HFF-Myc (cell line): ENCODE measurements at regions not wholly inside any gene's neighbourhood (a gene's known extent, or its start where the extent isn't known, plus 50 kb on each side); places are given as distances from the start of the nearest gene placed in this dataset.

Experiments used
- DNase-seq: peaks from one replicate; pipeline ENCODE4 v3.0.0-alpha.2; 2011; ENCODE audit warnings: low read depth; ENCODE audit errors: extremely low read depth
- H3K4me3 ChIP-seq: replicated peaks from 2 replicates; pipeline ENCODE4 v1.5.1; 2011; ENCODE audit warnings: low read depth, mild to moderate bottlenecking, control low read depth, low read length
- TF ChIP-seq, protein P1 (sequence below): IDR thresholded peaks from 2 replicates; pipeline ENCODE4 v1.5.1; 2012; ENCODE audit warnings: mild to moderate bottlenecking, low read depth, low read length, control low read depth; ENCODE audit errors: missing control alignments

DNA sequence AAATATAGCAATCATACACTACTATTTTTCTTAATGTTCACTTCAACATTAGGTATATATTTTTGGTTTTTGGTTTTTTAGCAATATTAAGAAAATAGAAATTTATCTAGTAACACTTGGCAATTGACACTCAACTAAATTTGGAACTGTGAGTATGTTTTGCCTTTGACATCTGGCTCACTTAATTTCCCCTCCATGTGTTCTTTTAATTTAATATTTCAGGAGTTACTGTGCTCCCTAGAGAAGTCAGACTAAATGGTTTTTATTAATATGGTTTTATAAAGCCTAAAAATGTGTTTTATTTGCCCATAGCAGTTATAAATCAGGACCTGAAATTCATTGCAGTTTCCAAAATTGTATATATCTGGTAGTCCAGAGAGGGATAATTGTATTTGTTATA lies 175.3 kb upstream of the AVPR1A start:
- TF ChIP-seq, protein P1, sequence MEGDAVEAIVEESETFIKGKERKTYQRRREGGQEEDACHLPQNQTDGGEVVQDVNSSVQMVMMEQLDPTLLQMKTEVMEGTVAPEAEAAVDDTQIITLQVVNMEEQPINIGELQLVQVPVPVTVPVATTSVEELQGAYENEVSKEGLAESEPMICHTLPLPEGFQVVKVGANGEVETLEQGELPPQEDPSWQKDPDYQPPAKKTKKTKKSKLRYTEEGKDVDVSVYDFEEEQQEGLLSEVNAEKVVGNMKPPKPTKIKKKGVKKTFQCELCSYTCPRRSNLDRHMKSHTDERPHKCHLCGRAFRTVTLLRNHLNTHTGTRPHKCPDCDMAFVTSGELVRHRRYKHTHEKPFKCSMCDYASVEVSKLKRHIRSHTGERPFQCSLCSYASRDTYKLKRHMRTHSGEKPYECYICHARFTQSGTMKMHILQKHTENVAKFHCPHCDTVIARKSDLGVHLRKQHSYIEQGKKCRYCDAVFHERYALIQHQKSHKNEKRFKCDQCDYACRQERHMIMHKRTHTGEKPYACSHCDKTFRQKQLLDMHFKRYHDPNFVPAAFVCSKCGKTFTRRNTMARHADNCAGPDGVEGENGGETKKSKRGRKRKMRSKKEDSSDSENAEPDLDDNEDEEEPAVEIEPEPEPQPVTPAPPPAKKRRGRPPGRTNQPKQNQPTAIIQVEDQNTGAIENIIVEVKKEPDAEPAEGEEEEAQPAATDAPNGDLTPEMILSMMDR = no peak

DNA sequence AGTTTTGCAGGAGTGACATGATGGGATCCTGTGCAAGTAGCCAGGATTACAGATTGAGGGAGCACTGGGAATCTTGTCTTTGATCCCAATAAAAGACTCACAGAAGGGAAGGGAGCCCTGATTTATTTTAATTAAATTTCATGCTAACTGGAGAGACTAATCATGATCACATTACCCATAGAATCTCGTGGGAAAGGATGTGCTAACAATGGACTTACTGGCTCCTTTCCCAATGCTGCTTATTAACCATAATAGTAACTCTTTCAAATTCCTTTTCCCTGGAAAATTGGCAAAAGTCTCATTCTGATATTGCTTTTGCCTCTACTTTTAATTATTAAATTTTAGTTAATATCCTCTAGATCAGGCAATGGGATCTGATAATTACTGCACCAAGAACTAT lies 174.8 kb upstream of the AVPR1A start:
- TF ChIP-seq, protein P1 = no peak
- H3K4me3 ChIP-seq = no peak overlapping the region
- no peak for DNase-seq

More for the DNA sequence above, 175.3 kb upstream of the AVPR1A start:
- no peak for DNase-seq
- H3K4me3 ChIP-seq = no peak overlapping the region

DNA sequence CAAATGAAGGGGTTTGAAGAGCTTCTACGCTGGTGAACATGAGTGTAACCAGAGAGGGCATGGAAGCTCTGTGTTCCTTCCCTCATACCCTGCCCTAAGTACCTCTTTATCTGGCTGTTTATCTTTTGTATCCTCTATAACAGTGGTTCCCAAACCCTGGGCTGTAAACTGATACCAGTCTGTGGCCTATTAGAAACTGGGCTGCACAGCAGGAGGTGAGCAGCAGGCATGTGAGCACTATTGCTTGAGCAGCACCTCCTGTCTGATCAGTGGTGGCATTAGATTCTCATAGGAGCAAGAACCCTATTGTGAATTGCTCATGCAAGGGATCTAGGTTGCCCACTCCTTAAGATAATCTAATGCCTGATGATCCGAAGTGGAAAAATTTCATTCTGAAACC lies 172.9 kb upstream of the AVPR1A start:
- TF ChIP-seq, protein P1 = no peak
- H3K4me3 ChIP-seq = no peak overlapping the region
- DNase-seq = no peak

DNA sequence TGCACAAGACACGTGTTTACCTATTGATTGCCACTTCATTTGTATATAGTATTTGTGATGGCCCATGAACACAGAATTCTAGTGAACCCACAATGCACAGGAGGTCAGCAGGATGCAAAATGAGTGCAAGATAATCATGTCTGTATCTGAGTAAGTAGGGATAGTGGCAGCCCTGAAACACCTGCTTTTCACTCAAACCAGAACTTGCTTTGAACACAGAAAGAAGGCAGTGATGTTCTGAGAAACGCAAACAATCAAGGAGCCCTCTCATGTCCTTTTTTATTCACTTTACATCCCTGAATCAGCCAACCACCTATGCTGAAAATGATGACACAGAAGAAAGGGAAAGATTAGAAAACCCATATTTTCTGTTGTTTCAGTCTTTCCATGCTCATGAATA lies 170.4 kb upstream of the AVPR1A start:
- no peak overlapping the region for H3K4me3 ChIP-seq
- TF ChIP-seq, protein P1 = no peak

DNA sequence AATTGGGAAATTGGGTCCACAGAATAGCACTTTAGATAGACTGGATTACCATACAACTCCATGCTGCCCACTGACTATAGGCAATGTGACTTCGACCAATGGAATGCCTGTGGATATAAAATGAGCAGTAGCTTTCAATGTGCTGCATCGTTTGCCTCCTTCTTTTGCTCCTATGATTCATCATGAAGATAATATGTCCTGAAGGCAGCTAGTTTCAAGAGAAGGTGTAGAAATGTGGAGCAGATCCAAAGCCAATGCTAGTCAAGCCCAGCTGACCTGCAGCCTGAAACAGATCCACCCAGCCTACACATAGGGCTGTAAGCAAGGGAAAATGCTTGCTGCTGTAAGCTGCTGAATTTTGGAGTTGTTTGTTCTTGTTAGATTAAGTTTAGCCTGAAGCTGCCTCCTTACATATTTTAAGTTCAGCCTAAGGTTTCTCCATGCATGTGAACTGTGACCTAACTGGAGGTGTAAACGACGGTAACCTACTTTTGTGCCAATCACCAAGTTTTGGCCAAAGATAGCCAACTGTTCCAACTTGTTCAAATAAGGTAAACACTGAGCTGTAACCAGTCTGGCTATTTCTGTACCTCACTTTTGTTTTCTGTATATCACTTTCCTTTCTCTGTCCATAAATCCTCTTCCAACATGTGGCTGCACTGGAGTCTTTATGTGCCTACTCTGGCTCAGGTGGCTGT lies 169.1 kb upstream of the AVPR1A start:
- TF ChIP-seq, protein P1 = no peak
- no peak overlapping the region for H3K4me3 ChIP-seq
- no peak for DNase-seq

More for the DNA sequence above, 170.4 kb upstream of the AVPR1A start:
- DNase-seq = no peak

DNA sequence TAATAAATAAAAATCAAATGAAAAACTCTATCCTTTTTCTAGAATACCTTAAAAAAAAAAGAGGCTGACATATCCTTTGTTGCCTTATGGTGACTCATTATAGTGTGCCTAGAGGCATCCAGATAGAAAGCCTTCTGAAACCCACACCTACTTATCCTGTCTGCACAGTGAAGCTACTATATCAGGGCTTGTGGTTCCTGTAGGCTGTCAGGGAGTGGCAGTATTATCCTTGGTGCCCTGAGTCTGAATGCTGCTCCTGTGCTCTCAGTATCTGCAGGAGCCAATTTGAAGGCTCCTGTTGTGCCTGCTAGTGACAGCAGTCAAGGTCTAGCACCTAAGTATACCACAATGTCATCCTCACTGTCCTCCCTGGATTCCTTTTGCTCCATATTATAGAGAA lies 168.4 kb upstream of the AVPR1A start:
- H3K4me3 ChIP-seq = no peak overlapping the region
- peak; percentile 25 for DNase-seq

More for the DNA sequence above, 168.4 kb upstream of the AVPR1A start:
- TF ChIP-seq, protein P1 = no peak
